H1 (cell line): ENCODE measurements at regions not wholly inside any gene's neighbourhood (a gene's known extent, or its start where the extent isn't known, plus 50 kb on each side); places are given as distances from the start of the nearest gene placed in this dataset.

ENCODE experiments used
- CTCF ChIA-PET: fragments of 300-600 bp; sonication (Branson Sonifier 250); formaldehyde crosslinking; loops from one replicate; lab custom pipeline; 2021; ENCODE audit not compliant: partially characterized antibody; lab: Charles Lee
- POLR2A ChIA-PET: fragments of 300-600 bp; sonication (Branson Sonifier 250); formaldehyde crosslinking; loops from one replicate; lab custom pipeline; 2021; ENCODE audit warnings: inconsistent platforms; ENCODE audit not compliant: partially characterized antibody; lab: Charles Lee
- DNase-seq, 2 experiments: peaks; one replicate each; pipeline versions ENCODE4 v3.0.0 to v3.0.0-alpha.2; 2010 to 2022; ENCODE audit warnings: low spot score in 2 of 2, low read depth in 1 of 2, mixed read lengths in 1 of 2
- FAIRE-seq: peaks from 2 replicates; lab custom pipeline; 2011; peaks lifted over from hg19 to GRCh38; lab: Jason Lieb, UNC
- H2AFZ ChIP-seq: 2 replicates; pipeline ENCODE4 v1.8.1; 2012; ENCODE audit warnings: low read length, inconsistent platforms
- H2AK5ac ChIP-seq: 2 replicates; pipeline ENCODE4 v1.6.1; 2013; ENCODE audit warnings: low read depth, low read length
- H2BK120ac ChIP-seq: replicated peaks from 2 replicates; pipeline ENCODE3; 2013; ENCODE audit warnings: low read depth, low read length, inconsistent platforms
- H2BK12ac ChIP-seq: 2 replicates; pipeline ENCODE4 v1.6.1; 2013; ENCODE audit warnings: low read depth, low read length
- H2BK15ac ChIP-seq: 2 replicates; pipeline ENCODE4 v1.6.1; 2013; ENCODE audit warnings: low read length
- H2BK20ac ChIP-seq: 2 replicates; pipeline ENCODE4 v1.6.1; 2013; ENCODE audit warnings: low read length
- H2BK5ac ChIP-seq: 2 replicates; pipeline ENCODE4 v1.6.1; 2013; ENCODE audit warnings: low read depth, low read length
- H3K14ac ChIP-seq: 2 replicates; pipeline ENCODE4 v1.6.1; 2013; ENCODE audit warnings: inconsistent platforms; ENCODE audit not compliant: insufficient read length
- H3K18ac ChIP-seq: 2 replicates; pipeline ENCODE4 v1.6.1; 2013; ENCODE audit warnings: low read length; ENCODE audit errors: extremely low read depth
- H3K23ac ChIP-seq: 2 replicates; pipeline ENCODE4 v1.6.1; 2013; ENCODE audit warnings: inconsistent platforms; ENCODE audit not compliant: insufficient read length
- H3K23me2 ChIP-seq: 2 replicates; pipeline ENCODE4 v1.6.1; 2013; ENCODE audit warnings: low read depth, low read length
- H3K27ac ChIP-seq: 2 replicates; pipeline ENCODE4 v1.6.1; 2011; ENCODE audit warnings: low read depth, low read length, inconsistent platforms
- H3K27me3 ChIP-seq, 4 experiments: replicated peaks in 1 of 4; 1 replicate in 1 of 4; 2 replicates in 3 of 4; pipeline versions ENCODE4 v1.6.1 to v1.8.1; 2011 to 2013; ENCODE audit warnings: low read length in 3 of 4, mild to moderate bottlenecking in 3 of 4, inconsistent platforms in 2 of 4, mixed read lengths in 2 of 4, moderate library complexity in 1 of 4; ENCODE audit not compliant: control insufficient read depth in 3 of 4, insufficient read depth in 3 of 4; ENCODE audit errors: extremely low read depth in 1 of 4
- H3K36me3 ChIP-seq, 4 experiments: 2 replicates each; pipeline versions ENCODE4 v1.6.1 to v1.8.1; 2011 to 2013; ENCODE audit warnings: mild to moderate bottlenecking in 4 of 4, low read length in 3 of 4, moderate library complexity in 2 of 4, control low read depth in 1 of 4, inconsistent platforms in 1 of 4; ENCODE audit not compliant: insufficient read depth in 4 of 4, control insufficient read depth in 2 of 4
- H3K4ac ChIP-seq: replicated peaks from 2 replicates; pipeline ENCODE3; 2013; ENCODE audit warnings: low read length, low read depth, mixed read lengths, inconsistent platforms; ENCODE audit not compliant: insufficient read length
- H3K4me1 ChIP-seq, 4 experiments: replicated peaks in 1 of 4; 1 replicate in 1 of 4; 2 replicates in 3 of 4; pipeline versions ENCODE4 v1.6.1 to v1.8.1; 2011 to 2013; ENCODE audit warnings: low read length in 3 of 4, inconsistent platforms in 2 of 4, mixed read lengths in 1 of 4; ENCODE audit not compliant: insufficient read depth in 4 of 4, control insufficient read depth in 3 of 4
- H3K4me2 ChIP-seq, 2 experiments: 2 replicates each; pipeline versions ENCODE4 v1.6.1 to v1.8.1; 2011 to 2013; ENCODE audit warnings: low read depth in 2 of 2, low read length in 2 of 2, control low read depth in 1 of 2, inconsistent platforms in 1 of 2, mild to moderate bottlenecking in 1 of 2; ENCODE audit not compliant: insufficient read depth in 1 of 2
- H3K4me3 ChIP-seq, 4 experiments: fragments of 200-600, 300-600 bp in 1 of 4; sonication (generic), shearing (Covaris generic), sonication (Bioruptor Twin) in 1 of 4; 2 replicates each; pipeline versions ENCODE4 v1.5.1 to v1.8.1; 2011 to 2016; ENCODE audit warnings: low read length in 4 of 4, low read depth in 3 of 4, control low read depth in 2 of 4, inconsistent platforms in 2 of 4, mild to moderate bottlenecking in 2 of 4, mixed read lengths in 1 of 4, moderate library complexity in 1 of 4; ENCODE audit not compliant: insufficient read depth in 2 of 4; ENCODE audit errors: extremely low read depth in 1 of 4
- H3K56ac ChIP-seq: replicated peaks from 2 replicates; pipeline ENCODE3; 2013; ENCODE audit warnings: low read depth, mild to moderate bottlenecking, mixed read lengths, low read length, inconsistent platforms; ENCODE audit not compliant: insufficient read length
- H3K79me1 ChIP-seq: 2 replicates; pipeline ENCODE4 v1.6.1; 2013; ENCODE audit warnings: low read depth, low read length, control low read depth
- H3K79me2 ChIP-seq, 2 experiments: 2 replicates each; pipeline versions ENCODE4 v1.6.1 to v1.8.1; 2012 to 2013; ENCODE audit warnings: low read length in 2 of 2, mild to moderate bottlenecking in 2 of 2, inconsistent platforms in 1 of 2; ENCODE audit not compliant: insufficient read depth in 2 of 2, control insufficient read depth in 1 of 2
- H3K9ac ChIP-seq, 4 experiments: replicated peaks in 1 of 4; 1 replicate in 1 of 4; 2 replicates in 3 of 4; pipeline versions ENCODE4 v1.6.1 to v1.8.1; 2011 to 2013; ENCODE audit warnings: low read depth in 3 of 4, low read length in 3 of 4, control low read depth in 2 of 4, mild to moderate bottlenecking in 2 of 4, moderate library complexity in 2 of 4, inconsistent platforms in 1 of 4; ENCODE audit errors: extremely low read depth in 1 of 4
- H3K9me3 ChIP-seq, 2 experiments: 2 replicates each; pipeline versions ENCODE4 v1.6.1 to v1.8.1; 2012 to 2013; ENCODE audit warnings: mild to moderate bottlenecking in 2 of 2, moderate library complexity in 2 of 2, control low read depth in 1 of 2, inconsistent platforms in 1 of 2, low read depth in 1 of 2, low read length in 1 of 2, mixed read lengths in 1 of 2; ENCODE audit not compliant: insufficient read depth in 2 of 2
- H4K20me1 ChIP-seq, 2 experiments: replicated peaks in 1 of 2; 2 replicates each; pipeline versions ENCODE3 to v1.8.1; 2011 to 2013; ENCODE audit warnings: inconsistent platforms in 2 of 2, low read length in 2 of 2, mild to moderate bottlenecking in 1 of 2; ENCODE audit not compliant: insufficient read depth in 2 of 2, control insufficient read depth in 1 of 2
- H4K5ac ChIP-seq: 2 replicates; pipeline ENCODE4 v1.6.1; 2013; ENCODE audit warnings: low read length, low read depth, mixed read lengths, inconsistent platforms; ENCODE audit not compliant: insufficient read length
- H4K8ac ChIP-seq: 2 replicates; pipeline ENCODE4 v1.8.0; 2013; ENCODE audit warnings: mild to moderate bottlenecking, moderate library complexity, low read length, inconsistent platforms; ENCODE audit not compliant: insufficient read depth; ENCODE audit errors: extremely low read depth
- H4K91ac ChIP-seq: replicated peaks from 2 replicates; pipeline ENCODE3; 2013; ENCODE audit warnings: low read length, mixed read lengths, inconsistent platforms; ENCODE audit not compliant: insufficient read length
- FOSL1 ChIP-seq: IDR thresholded peaks from 2 replicates; pipeline ENCODE4 v1.6.1; 2011; ENCODE audit warnings: mild to moderate bottlenecking, low read depth, low read length, moderate library complexity; ENCODE audit not compliant: insufficient read depth
- TEAD4 ChIP-seq: IDR thresholded peaks from 2 replicates; pipeline ENCODE4 v1.6.1; 2012; ENCODE audit warnings: low read depth, low read length, inconsistent platforms, mixed read lengths
- WGBS, 2 experiments: shearing (Covaris generic) in 1 of 2; methylation state at CpG; one replicate each; pipeline versions ENCODE4 v1.1.6 to v1.1.7; 2013 to 2015; ENCODE audit warnings: low lambda C conversion rate in 2 of 2, mixed read lengths in 2 of 2, inconsistent platforms in 1 of 2, low coverage in 1 of 2, missing lambda C conversion rate in 1 of 2; ENCODE audit not compliant: insufficient replicate concordance in 2 of 2, insufficient coverage in 1 of 2, insufficient read length in 1 of 2; ENCODE audit errors: extremely low coverage in 1 of 2, missing lambda C conversion rate in 1 of 2; 5-methylcytosine and 5-hydroxymethylcytosine counted together

DNA sequence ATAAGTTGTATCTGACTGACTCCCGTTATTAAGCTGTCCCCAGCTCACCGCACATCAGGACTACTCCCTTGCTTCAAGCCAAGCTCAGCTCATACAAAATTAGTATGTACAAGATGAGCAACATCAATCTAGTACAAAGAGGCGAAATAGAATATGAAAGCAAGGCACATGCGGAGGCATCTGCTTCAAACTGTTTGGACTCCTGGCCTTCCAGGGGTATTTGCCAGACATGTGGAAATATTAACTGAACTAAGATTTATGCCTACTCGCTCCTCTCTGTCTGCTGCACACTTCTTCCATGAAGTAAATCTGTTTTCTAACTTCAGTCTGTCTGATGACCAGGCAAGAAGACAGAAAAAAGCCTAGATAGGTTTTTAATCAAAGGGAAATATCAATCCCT, 499.8 kb downstream of the PID1 start:
- Histone ChIP-seq H3K4me1 (no peaks in the 10 kb centered on the region), H3K14ac (no peak overlapping the region), H3K18ac (no peak overlapping the region), H4K20me1 (no peaks in the 10 kb centered on the region), H2BK120ac (no peak overlapping the region), H2AK5ac (no peak overlapping the region), H4K91ac (no peak overlapping the region), H3K4ac (no peak overlapping the region), H3K4me2 (no peak overlapping the region), H3K27ac (no peak overlapping the region), H3K79me1 (no peaks in the 10 kb centered on the region), H3K4me3 (no peak overlapping the region), H4K5ac (no peak overlapping the region), H2BK20ac (no peak overlapping the region), H3K36me3 (no peaks in the 10 kb centered on the region), H4K8ac (no peak overlapping the region), H2AFZ (no peak overlapping the region), H3K79me2 (no peaks in the 10 kb centered on the region), H2BK12ac (no peak overlapping the region), H3K23me2 (no peaks in the 10 kb centered on the region), H3K23ac (no peak overlapping the region), H3K27me3 (no peaks in the 10 kb centered on the region), H3K9ac (no peak overlapping the region), H2BK15ac (no peak overlapping the region), H3K9me3 (no peaks in the 10 kb centered on the region), H2BK5ac (no peak overlapping the region), H3K56ac (no peak overlapping the region)
- no peak for TF ChIP-seq FOSL1
- no peak for TF ChIP-seq TEAD4
- FAIRE-seq (no peak), DNase-seq (no peak)
- 93% methylated on average over 5 of the region's 5 CpGs; no CpG with 5 or more reads in 1 of the 2 experiments for WGBS, 2 experiments
- POLR2A ChIA-PET: no interaction called here
- CTCF ChIA-PET: interaction anchor here (1.1 kb wide), 1 partner anchor 22 kb away, joined by 5 read pairs; no protein-coding TSS in a partner anchor
